ENCODE measurements at regions not wholly inside any gene's neighbourhood (a gene's known extent, or its start where the extent isn't known, plus 50 kb on each side); places are given as distances from the start of the nearest gene placed in this dataset.

GRCh38 chr4:155548173-155548572 lies 118.5 kb upstream of the GUCY1A1 start:
- no peak for DNase-seq

DNA sequence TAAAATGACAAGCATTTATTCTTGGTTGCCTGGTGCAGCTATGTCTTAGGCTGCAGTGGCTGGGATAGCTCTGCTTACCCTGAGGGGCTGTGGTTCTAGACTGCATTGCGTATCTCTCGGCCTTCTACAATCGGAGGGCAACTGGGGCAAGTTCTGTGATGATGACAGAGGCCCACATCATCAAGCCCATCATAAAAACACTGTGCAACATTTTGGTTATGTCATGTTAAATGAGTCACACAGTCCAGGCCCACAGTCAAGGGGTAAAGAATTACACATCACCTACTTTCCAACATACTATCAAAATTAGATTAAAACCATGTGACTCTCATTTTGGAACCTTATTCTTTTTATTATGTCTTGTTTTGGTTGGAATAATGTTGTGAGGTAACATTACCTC lies 120.2 kb upstream of the GUCY1A1 start:
- no peak for DNase-seq

- DNase-seq: no peak
Observed at GRCh38 chr4:155545456-155545855, 121.2 kb upstream of the GUCY1A1 start.

DNA sequence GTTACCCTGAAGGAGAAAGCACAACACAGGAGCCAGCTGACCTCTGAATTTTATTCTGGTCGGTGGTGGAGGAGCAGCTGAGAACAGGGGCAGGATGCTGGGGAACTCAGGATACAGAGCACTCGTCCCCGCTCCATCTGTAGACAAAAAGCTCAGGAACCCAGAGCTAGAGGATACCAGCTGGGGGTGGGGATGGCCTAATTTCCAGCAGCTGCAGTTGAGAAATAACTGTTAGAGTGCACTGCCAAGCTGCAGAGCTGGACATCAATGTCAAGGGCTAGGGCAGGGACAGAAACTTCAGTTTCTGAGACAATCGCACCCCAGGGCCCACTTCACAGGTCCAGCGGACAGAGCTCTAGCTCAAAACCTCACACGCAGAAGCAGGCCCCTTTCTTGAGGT lies 122.1 kb upstream of the GUCY1A1 start:
- no peak for DNase-seq

DNA sequence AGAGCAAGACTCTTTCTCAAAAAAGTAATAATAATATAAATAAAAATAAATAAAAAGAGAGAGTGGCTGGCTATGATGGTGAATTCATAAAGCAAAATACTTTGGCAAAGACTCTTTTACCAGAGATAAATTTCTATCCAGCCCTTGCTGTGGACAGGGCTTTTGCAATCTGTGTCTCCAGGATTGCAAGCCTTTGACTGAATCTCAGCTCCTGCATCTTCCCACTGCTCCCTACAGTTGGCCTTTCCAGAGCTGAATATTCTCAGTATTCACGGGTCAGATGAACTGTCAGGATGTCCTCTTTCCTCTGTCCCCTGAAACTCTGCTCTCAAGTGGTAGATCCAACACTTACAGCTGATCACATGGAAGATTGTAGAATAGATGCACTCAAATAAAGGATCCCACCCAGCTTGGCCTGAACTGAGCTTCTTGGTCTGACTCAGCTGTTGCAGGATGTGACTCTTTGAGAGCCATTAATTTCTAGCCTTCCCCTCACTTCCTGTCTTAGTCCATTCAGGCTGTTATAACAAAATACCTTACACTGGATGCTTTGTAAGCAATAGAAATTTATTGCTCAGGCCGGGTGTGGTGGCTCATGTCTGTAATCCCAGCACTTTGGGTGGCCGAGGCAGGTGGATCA lies 123.4 kb upstream of the GUCY1A1 start:
- no peak for DNase-seq

DNA sequence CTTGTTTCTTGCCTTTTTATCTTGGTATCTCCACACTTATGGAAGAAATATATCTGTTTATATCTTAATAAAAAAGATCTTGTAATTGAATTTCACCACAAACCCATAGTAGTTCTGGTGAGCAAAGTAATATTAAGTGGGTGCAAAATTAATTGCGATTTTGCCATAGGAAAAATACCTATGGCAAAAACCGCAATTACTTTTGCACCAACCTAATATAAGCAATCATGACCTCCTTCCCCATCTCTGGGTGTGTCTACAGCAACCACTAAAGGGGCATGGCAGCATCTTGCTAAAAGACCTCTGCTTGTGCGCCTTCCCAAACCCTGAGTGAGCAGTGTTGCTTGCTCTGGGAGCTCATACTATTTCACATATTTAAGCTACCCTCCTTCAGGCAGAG lies 124.2 kb upstream of the GUCY1A1 start:
- no peak for DNase-seq

DNA sequence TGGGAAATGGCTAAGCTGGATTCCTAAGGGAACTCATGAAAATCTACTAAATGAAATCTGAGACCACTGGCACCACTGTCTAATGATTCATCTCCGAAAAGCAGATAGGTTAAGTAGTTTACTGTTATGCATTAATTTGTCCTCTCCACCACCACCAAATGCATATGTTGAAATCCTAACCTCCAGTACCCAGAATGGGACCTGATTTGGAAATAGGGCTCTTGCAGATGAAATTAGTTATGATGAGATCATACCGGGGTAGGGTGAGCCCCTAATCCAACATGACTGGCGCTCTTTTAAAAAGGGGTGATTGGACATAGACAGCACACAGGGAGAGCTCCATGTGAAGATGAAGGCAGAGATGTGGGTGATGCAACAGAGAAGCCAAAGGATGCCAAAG lies 124.9 kb upstream of the GUCY1A1 start:
- no peak for DNase-seq

DNA sequence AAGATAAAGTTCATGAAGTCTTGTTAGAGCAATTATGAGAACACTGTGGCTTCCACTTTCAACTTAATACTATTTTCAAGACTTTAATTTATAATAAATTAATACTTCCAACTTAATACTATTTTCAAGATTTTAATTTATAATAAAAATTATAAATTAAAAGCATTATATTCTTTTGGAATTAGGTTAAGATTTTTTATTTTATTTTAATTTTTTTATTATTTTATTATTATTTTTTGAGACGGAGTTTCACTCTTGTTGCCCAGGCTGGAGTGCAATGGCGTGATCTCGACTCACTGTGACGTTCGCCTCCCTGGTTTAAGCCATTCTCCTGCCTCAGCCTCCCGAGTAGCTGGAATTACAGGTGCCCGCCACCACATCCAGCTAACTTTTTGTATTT lies 126.0 kb upstream of the GUCY1A1 start:
- no peak for DNase-seq

DNA sequence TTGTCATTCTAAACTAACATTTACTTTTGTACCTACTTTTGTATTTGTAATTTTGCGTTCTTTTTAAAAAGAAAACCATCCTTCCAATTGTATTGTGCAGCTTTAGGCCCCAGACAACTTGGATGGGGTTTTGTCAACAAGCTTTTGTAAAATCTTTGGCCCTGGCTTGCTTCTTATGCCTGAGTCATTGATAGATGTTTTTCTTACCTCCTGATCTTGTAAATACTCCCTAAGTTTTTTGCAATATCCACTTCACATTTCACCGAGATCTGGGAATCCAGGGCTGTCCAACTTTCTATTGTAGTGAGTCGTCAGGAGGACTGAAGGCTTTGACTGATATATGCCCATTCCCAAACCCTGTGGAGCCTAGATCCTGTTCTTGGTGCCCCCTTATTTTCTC lies 126.9 kb upstream of the GUCY1A1 start:
- DNase-seq: no peak

GRCh38 chr4:155535802-155536454 lies 130.7 kb upstream of the GUCY1A1 start:
- no peak for DNase-seq

DNA sequence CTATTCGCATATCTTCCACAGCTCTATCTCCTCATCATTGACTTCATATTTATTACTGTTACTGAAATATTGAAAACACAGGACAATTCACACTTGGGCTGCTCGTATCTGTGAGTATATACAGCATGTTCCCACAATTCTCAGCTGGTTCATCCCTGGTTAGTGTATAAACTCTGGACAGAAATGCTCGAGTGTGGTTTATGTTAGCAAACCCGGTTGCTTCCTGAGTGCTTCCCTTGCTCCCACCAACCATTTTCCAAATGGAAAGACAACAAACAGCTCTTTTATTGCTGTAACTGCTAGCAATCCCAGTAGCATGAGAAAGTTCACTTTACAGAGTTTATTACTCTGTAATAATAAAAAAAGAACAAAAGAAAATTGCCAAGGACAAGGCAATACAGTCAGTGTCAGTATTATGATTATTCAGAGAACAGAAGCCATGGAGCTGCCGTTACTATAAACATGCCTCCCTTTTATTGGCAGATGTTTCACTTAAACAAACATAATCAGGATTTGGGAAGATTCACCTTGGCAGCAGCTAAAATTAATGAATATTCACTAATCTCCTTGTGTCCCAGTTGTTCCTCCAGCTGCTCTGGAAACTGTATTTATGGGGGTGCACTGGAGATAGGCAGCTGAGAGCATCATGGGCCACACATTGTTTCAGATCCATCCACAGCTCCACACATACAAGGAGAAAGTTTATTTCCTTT lies 134.1 kb upstream of the GUCY1A1 start:
- DNase-seq: no peak

DNA sequence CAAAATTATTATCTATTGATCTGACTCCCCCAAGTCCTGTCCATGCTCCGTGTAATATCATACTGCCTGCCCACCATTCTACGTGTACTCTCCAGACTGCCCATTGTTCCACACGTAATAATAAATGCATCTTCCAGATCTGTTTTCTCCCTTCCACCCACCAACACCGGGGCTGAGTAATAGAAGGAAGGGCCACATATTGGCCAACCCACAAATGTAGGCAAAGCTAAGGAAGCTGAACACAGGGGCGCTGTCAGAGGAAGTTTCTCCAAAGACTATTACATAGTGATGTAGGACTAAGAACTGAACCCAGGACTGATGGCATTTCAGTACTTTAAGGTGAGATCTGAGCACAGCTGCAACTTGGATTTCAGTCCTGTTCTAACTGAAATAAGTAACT lies 135.8 kb upstream of the GUCY1A1 start:
- DNase-seq: no peak

- DNase-seq: no peak
Observed at GRCh38 chr4:155530290-155530689, 136.4 kb upstream of the GUCY1A1 start.

DNA sequence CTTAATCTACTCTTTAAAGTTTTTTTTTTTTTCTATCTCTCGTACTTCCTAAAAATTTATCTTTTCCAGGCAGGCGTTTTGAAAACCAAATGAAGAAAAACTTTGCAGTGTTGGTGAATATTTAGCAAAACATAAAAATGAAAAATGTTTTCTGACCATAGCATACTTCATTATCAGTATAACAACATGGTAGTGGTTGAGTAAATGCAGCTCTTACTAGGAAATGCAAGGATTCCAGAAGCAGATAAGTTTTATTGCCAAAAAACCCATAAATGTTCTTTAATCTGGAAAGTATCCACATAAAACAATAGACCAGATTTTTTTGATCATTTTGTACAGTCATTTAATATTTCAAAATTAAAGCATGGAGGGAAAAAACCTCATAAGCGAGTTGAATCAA lies 136.9 kb upstream of the GUCY1A1 start:
- DNase-seq: no peak

DNA sequence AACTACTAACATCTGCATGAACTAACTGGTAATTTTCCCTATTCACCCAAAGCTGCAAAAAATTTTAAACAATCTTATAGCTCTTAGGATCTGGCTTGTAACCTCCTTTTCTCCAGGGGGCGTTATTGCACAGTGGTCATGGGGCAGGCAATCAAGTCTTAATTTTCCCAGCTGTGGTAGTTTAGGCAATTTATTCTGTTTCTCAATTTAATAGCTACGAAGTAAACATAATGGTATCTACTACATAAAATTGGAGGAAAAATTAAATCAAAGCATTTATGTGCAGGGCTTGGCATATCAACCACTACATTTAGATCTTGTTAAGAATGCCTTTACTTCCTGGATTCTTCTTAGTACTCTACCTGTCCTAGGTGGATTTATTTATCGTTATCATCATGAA lies 137.4 kb upstream of the GUCY1A1 start:
- no peak for DNase-seq

GRCh38 chr4:155526452-155527169 lies 140.0 kb upstream of the GUCY1A1 start:
- no peak for DNase-seq

DNA sequence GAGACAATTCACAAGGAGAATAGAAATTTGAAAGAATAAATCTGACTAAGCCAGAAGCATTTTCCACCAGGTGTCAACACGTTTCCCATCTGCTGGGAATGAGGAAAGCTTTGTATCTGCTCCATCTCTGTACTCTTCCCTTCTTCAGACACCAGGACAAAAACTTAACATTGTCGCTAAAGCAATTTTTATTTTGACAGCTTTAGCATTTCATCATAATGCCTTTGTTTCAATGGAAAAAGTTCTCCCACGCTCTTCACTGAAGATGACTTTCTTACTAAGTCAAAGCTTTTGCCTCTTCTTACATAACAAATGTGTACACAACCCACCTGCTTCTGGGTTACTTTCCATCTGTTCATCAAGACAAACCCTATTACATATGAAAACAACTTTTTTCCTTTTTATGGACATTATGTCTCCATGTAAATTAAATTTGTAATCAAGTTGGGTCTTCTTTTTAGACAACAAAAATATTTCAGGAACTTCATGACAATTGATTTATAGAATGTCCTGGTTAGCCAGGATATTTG lies 141.7 kb upstream of the GUCY1A1 start:
- DNase-seq: no peak

DNA sequence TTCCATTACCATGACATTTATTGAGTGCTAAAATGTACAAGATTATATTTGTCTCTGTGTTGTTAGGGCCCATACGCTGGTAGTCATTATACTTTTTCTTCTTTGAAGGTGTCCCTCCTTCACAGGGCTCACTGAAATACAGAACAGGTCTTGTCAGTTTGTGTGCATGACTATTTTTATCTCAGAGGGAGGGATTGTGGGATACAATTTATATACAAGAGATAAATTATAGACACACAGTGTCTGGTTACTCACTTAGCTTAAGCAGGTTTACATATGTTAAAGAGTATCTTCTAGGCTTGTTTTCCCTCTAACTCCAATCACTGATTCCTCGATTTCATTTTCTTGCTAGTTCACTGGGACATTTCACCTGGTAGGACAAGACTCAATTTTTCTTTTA lies 143.3 kb upstream of the GUCY1A1 start:
- DNase-seq: no peak

DNA sequence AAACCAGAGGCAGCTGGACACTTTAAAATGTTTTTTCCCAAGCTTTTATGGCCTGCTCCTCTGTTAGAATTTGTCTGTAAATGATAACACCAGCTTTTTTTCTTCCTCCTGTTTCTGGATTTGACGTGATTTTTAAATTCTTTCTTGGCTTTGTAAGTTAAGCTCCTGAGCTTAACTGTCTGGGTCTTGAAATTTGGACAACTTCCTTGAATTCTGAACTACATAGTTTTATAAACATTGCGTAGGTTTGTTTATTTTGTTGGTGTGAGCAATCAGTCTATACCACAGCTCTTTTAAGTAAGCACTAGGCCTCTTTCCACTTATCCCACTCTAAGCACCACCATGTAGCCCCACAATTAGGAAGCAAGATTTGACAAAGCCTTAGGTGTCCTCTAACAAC lies 144.4 kb upstream of the GUCY1A1 start:
- DNase-seq: no peak

- no peak for DNase-seq
Observed at GRCh38 chr4:155521382-155521781, 144.6 kb upstream of the MAP9 start.

DNA sequence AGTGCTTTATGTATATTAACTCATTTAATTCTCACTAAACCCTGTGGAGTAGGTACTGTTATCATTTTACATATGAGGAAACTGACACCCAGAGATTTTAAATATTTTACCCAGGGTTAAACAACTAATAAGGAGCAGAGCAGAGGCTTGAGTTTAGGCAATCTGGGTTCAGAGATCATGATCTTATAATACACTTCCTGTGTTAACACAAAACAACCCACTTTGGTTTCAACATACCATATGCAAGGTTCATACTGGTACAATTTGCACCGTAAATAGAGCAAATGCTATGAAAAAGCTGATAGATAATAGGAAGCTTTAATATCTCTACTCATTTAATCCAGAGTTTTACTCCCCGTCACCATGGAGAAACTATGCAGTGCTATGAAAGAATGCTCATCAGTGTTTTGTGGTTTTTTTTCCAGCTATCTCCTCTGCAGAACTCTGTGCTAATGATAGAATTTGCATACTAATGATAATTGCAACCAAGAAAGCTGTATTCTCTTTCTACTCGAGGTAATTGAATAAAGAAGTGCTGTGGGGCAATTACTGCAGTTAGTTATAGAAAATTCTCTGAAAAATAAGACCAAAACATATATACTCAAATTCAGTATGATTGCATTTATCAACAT lies 138.8 kb upstream of the MAP9 start:
- DNase-seq: no peak

DNA sequence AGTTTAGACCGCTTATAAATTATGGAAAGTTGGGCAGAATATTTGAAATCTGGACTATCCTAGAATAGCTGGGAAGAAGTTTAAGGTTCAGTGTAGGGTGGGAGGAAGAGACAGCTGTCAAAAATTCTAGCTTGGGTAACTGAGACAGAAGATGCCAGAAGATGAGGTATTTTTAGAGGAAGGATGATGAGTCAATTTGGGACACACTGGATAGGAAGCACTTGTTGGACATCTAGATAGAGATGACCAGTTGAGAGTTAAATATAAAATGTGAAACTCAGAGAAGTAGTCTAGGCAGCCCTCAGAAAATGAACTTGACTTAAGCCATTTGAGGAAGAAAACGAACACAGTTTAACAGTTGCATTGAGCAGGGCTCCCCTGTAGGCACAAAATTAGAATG lies 137.9 kb upstream of the MAP9 start:
- DNase-seq: no peak

DNA sequence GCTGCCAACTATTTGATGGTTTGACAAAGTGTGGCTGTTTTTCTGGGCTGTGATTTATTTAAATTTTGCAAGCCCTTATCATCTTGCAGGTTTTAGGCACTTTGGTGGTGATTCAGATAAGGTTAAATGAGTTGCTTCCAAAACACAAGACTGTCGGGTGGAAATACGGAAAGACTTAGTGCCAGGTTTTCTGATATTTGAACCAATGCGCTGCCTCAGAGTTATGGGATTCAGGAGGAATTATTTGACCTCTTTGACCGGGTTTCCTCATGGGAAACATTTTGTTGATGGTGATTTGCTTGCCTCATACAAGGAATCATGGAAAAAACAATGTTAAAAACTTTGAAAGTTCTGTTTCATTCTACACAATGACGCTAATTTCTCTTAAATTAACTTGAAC lies 136.1 kb upstream of the MAP9 start:
- DNase-seq: no peak
